Stimulated activated CD4-positive, alpha-beta T cell treated with anti-CD3 and anti-CD28 coated beads, Interleukin-15, amount 100 ng/mL, for 24 hours (primary cell): ENCODE measurements at regions not wholly inside any gene's neighbourhood (a gene's known extent, or its start where the extent isn't known, plus 50 kb on each side); places are given as distances from the start of the nearest gene placed in this dataset.
A peak's percentile ranks its signal among the peaks of the same experiment; 100 is the strongest.

Experiments used
- DNase-seq: peaks from one replicate; pipeline ENCODE4 v3.0.0-alpha.2; 2020

GRCh38 chr17:54745862-54746261 lies 154.8 kb upstream of the TOM1L1 start:
- DNase-seq: no peak

DNA sequence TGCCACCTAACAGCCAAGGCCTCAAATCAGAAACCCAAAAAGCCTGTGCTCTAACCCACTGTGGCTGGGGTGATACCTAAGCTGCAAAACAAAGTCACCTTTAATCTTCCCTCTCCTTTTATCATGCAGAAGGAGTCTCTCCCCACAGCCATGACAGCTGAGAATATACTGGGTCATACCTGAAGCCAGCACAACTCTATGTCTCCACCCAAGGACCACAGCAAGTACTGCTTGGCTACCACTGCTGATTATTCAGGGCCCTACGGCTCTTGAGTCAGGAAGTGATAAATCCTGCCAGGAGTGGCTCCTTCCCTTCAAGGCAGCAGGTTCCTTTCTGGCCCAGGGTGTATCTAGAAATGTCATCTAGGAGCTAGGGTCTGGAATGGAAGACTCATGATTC lies 151.5 kb upstream of the TOM1L1 start:
- no peak for DNase-seq

DNA sequence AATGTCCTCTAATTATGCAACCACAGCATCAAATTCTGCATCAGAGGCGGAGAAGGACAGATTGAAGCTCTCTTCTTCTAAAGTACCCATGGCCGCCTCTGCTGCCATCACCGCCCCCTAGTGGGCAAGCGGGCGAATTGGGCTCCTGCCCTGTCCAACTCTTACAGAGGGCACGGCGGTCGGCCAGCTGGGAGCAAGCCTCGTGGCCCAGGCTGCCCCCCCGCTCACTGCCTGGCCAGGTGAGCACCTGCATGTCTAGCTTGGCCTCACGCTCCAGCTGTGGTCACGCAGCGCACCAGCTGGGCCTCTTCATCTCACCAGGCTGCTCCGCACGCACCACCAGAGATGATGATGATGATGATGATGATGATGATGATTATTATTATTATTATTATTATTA lies 146.1 kb upstream of the TOM1L1 start:
- peak; percentile 17 for DNase-seq

GRCh38 chr17:54760836-54761235 lies 139.8 kb upstream of the TOM1L1 start:
- DNase-seq: no peak

- no peak for DNase-seq
Observed at GRCh38 chr17:54770836-54771235, 129.8 kb upstream of the TOM1L1 start.

DNA sequence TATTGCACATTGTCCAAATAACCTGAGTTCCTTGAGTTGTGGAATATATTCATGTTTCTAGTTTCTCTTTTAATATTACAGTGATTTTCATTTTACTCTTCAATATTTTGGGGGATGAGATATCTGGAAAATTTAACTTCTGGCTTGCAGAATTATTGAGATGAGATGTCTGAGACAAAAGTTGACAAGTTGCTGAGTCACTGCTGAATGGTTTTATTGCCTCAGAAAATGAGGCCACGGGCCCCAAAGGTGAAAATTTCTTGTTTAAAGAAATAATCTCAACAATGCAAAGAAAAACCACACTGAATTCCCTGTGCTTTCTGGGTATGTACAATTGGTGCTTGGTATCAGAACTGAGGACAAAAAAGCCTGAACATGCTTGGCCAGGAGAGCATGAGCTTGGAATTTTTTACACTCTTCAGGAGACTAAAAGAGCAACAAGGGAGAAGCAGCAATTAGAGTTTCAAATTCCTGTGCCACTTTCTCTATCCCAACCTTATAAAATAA lies 129.2 kb upstream of the TOM1L1 start:
- DNase-seq: no peak

GRCh38 chr17:54780238-54780637 lies 120.4 kb upstream of the TOM1L1 start:
- no peak for DNase-seq

GRCh38 chr17:54781389-54781788 lies 119.3 kb upstream of the TOM1L1 start:
- no peak for DNase-seq

DNA sequence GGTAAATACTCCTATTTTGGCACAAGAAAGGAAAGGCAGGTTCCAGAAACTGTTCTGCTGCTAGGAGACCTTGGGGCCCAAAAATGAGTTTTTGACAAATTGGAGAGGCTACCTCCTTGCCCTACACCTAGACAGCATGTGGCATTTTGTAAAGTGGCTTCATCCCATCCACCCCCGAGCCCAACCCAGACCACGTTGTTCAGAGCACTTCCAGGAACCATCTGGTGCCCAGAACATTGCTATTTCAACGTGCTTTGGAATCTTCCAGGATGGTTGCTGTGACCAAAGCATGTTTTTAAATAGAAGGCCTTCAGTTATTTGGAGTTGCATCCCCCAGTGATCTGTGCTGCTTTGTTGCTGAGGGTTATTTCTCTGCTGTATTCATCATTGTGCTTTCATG lies 116.3 kb upstream of the TOM1L1 start:
- DNase-seq: no peak

- DNase-seq: no peak
Observed at GRCh38 chr17:54785643-54786268, 114.9 kb upstream of the TOM1L1 start.

- DNase-seq: no peak
Observed at GRCh38 chr17:54789101-54789880, 111.4 kb upstream of the TOM1L1 start.

- DNase-seq: no peak
Observed at GRCh38 chr17:54793271-54793670, 107.4 kb upstream of the TOM1L1 start.

- DNase-seq: no peak
Observed at GRCh38 chr17:54795046-54795445, 105.6 kb upstream of the TOM1L1 start.

DNA sequence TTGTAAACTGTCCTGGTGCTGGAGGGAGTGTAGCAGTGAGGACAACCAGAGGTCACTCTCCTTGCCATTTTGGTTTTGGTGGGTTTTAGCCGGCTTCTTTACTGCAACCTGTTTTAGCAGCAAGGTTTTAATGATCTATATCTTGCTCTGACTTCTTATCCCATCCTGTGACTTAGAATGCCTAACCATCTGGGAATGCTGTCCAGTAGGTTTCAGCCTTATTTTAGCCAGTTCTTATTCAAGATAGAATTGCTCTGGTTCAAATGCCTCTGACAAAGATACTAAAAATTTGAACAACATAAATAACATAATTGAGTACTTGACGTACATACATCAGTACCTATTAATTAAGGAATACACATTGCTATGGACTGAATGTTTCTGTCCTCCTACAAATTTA lies 93.3 kb upstream of the TOM1L1 start:
- no peak for DNase-seq

- DNase-seq: no peak
Observed at GRCh38 chr17:54813896-54814295, 86.8 kb upstream of the TOM1L1 start.

- no peak for DNase-seq
Observed at GRCh38 chr17:54814371-54814770, 86.3 kb upstream of the TOM1L1 start.

- DNase-seq: no peak
Observed at GRCh38 chr17:54834086-54834485, 66.6 kb upstream of the TOM1L1 start.

- no peak for DNase-seq
Observed at GRCh38 chr17:54835015-54835414, 65.6 kb upstream of the TOM1L1 start.

GRCh38 chr17:54836723-54837462 lies 63.8 kb upstream of the TOM1L1 start:
- no peak for DNase-seq

DNA sequence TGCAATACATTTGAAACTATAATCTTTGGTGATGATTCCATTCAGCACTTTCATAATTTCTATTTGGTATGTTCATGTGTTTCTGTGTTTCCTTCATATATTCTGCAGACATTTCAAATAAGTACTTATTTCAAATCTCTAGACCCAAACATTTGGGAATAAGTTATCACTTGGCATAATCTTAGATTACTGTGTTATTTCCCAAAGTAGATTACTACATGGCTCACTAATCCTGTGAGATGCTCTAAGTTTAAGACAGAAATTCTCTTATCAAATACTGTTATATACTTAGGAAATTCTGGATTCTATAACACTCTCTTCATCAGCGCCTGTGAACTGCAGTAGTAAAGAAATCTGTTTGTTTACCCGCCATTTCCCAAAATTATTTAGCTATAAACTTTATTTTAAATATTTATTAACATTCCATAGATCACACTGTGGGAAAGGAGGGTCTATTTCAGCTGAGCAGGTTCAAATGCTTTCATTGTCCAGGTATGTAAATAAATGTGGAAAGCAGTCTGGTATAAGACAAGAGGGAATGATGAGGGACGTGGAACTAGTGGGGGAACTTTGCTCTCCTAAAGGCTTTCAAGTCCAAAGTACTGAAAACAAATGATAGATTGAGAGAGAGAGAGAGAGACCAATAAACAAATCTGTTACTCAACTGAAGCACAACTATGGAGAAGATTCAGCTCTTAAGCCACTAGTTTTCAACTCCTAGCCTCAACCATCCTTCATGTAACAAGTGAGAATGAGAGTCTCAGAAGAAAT lies 61.8 kb upstream of the TOM1L1 start:
- DNase-seq: no peak

- DNase-seq: no peak
Observed at GRCh38 chr17:54839447-54839846, 61.2 kb upstream of the TOM1L1 start.

DNA sequence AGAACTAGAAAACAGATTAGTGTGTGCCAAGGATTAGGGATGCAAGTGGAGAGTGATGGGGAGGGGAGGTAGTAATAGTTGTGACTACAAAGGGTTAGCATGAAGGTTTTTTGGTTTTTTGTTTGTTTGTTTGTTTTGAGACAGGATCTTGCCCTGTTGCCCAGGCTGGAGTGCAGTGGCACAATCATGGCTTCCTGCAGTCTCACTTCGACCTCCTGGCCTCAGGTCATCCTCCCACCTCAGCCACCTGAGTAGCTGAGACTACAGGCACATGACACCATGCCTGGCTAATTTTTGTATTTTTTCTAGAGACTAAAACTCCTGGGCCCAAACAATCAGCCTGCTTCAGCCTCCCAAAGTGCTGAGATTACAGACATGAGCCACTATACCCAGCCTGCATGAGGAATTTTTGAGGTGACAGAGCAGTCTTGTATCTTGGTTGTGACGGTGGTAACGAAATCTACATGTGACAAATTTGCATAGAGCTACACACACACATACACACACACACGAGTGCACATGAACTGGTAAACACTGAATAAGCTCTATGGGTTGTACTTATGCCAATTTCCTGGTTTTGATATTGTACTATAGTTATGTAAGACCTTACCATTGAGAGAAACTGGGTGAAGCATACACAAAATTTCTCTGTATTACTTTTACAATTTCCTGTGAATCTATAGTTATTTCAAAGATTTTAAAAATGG lies 59.6 kb upstream of the TOM1L1 start:
- no peak for DNase-seq
